MM.1S (cell line): ENCODE measurements at regions not wholly inside any gene's neighbourhood (a gene's known extent, or its start where the extent isn't known, plus 50 kb on each side); places are given as distances from the start of the nearest gene placed in this dataset.

ENCODE experiments used
- EZH2 ChIP-seq: fragments of 300-600 bp; sonication (generic); optimal IDR thresholded peaks from 2 replicates; pipeline ENCODE3; 2017; ENCODE audit warnings: low read depth, mild to moderate bottlenecking, antibody characterized with exemption, low read length, mixed read lengths
- EZH2phosphoT487 ChIP-seq: fragments of 300-600 bp; sonication (generic); IDR thresholded peaks from 2 replicates; pipeline ENCODE4 v1.6.1; 2018; ENCODE audit warnings: antibody characterized with exemption, low read length
- TF ChIP-seq, protein P1 (sequence below): fragments of 300-600 bp; sonication (generic); IDR thresholded peaks from 2 replicates; pipeline ENCODE4 v1.5.1; 2016; ENCODE audit warnings: antibody characterized with exemption, low read length, mixed read lengths

DNA sequence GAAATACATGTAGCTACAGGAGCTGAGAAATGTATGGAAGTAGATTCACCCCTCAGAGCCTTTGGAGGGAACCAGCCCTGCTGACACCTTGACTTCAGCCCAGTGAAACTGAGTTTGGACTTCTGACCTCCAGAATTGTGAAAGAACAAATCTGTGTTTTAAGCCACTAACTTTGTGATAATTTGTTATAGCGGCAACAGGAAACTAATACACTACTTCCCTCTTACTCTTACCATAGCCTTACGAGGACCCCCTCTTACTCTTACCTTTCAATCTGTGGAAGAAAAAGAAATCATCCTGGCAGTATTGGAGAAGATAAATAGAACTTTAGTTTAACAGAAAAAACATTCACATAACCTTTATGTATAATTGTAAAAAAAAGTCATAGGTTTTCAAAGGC, 353.6 kb upstream of the USP24 start:
- TF ChIP-seq, protein P1, sequence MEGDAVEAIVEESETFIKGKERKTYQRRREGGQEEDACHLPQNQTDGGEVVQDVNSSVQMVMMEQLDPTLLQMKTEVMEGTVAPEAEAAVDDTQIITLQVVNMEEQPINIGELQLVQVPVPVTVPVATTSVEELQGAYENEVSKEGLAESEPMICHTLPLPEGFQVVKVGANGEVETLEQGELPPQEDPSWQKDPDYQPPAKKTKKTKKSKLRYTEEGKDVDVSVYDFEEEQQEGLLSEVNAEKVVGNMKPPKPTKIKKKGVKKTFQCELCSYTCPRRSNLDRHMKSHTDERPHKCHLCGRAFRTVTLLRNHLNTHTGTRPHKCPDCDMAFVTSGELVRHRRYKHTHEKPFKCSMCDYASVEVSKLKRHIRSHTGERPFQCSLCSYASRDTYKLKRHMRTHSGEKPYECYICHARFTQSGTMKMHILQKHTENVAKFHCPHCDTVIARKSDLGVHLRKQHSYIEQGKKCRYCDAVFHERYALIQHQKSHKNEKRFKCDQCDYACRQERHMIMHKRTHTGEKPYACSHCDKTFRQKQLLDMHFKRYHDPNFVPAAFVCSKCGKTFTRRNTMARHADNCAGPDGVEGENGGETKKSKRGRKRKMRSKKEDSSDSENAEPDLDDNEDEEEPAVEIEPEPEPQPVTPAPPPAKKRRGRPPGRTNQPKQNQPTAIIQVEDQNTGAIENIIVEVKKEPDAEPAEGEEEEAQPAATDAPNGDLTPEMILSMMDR: no peak
- no peak for TF ChIP-seq EZH2
- no peak for TF ChIP-seq EZH2phosphoT487
